BE2C (cell line): ENCODE measurements at regions not wholly inside any gene's neighbourhood (a gene's known extent, or its start where the extent isn't known, plus 50 kb on each side); places are given as distances from the start of the nearest gene placed in this dataset.

Experiments used
- DNase-seq: peaks from one replicate; pipeline ENCODE4 v3.0.0-alpha.2; 2020
- H3K27me3 ChIP-seq: fragments of 250-450 bp; sonication (Bioruptor Pico); 2 replicates; pipeline ENCODE4 v1.5.1; 2020; ENCODE audit warnings: mild to moderate bottlenecking
- H3K36me3 ChIP-seq: fragments of 250-450 bp; sonication (Bioruptor Pico); 2 replicates; pipeline ENCODE4 v1.5.1; 2020; ENCODE audit warnings: mild to moderate bottlenecking
- H3K4me1 ChIP-seq: fragments of 250-450 bp; sonication (Bioruptor Pico); 2 replicates; pipeline ENCODE4 v1.5.1; 2020
- H3K4me3 ChIP-seq: 2 replicates; pipeline ENCODE4 v1.5.1; 2011; ENCODE audit warnings: low read depth, low read length
- H3K9me3 ChIP-seq: fragments of 250-450 bp; sonication (Bioruptor Pico); 2 replicates; pipeline ENCODE4 v1.5.1; 2020
- TF ChIP-seq, protein P1 (sequence below): IDR thresholded peaks from 2 replicates; pipeline ENCODE4 v1.5.1; 2012; ENCODE audit warnings: mild to moderate bottlenecking, low read depth, low read length

DNA sequence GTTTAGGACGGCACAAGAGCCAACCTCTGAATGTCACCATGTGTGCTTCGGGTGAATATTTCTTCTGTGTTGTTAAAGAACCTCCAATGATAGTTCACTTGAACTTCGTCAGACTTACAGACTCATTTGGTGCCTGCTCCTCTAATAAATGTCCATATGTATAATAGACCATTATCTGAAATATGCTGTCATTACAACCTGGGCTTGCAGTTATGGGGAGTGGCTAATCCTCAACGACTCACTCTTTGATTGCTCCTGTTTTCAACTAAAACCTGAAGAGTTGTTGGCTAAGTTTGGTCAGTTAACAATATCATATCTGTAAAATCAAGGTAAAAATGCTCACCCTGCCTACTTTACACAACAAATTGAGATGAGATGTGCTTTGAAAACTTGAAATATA is 298.7 kb upstream of the PTGER4 start:
- TF ChIP-seq, protein P1, sequence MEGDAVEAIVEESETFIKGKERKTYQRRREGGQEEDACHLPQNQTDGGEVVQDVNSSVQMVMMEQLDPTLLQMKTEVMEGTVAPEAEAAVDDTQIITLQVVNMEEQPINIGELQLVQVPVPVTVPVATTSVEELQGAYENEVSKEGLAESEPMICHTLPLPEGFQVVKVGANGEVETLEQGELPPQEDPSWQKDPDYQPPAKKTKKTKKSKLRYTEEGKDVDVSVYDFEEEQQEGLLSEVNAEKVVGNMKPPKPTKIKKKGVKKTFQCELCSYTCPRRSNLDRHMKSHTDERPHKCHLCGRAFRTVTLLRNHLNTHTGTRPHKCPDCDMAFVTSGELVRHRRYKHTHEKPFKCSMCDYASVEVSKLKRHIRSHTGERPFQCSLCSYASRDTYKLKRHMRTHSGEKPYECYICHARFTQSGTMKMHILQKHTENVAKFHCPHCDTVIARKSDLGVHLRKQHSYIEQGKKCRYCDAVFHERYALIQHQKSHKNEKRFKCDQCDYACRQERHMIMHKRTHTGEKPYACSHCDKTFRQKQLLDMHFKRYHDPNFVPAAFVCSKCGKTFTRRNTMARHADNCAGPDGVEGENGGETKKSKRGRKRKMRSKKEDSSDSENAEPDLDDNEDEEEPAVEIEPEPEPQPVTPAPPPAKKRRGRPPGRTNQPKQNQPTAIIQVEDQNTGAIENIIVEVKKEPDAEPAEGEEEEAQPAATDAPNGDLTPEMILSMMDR = no peak
- no peaks in the 10 kb centered on the region for H3K27me3 ChIP-seq
- DNase-seq = no peak
- no peaks in the 10 kb centered on the region for H3K4me1 ChIP-seq
- no peaks in the 10 kb centered on the region for H3K36me3 ChIP-seq
- H3K4me3 ChIP-seq = no peak overlapping the region
- H3K9me3 ChIP-seq = no peaks in the 10 kb centered on the region

DNA sequence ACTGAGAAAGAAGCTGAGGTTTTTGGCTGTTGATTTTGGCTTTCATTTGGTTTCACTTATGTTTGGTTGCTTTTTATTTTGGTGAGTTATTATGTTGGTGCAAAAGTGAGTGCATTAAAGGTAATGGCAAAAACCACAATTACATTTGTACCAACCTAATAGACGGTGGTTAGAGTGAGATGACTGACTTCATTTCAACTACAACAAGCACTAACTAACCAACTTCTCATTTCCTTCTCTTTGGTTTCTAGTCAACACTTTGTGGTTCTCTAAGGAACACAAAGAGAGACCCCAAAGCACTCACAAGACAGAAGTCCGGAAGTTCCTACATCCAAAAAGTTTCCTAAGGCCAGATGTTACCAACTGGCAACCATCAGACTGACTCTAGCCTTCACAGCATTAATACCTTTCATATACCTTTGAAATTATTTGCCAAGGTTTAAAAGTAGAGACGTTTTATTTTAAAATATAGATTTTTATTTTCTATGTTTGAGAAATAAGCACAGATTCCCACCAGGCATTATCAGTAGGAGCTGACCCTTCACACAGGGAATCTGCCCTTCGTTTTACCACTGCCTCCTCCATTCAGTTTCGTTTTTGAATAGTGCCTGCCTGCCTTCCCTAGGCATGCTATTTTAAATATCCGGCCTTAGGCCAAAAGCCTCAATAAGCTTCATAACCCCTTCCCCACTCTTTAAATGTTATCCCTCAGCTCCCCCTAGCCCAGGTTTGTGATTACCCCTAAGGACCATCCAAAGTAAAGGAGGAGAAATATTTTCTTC is 301.1 kb upstream of the PTGER4 start:
- DNase-seq = no peak
- no peaks in the 10 kb centered on the region for H3K4me1 ChIP-seq
- no peaks in the 10 kb centered on the region for H3K36me3 ChIP-seq
- no peaks in the 10 kb centered on the region for H3K27me3 ChIP-seq
- no peak overlapping the region for H3K4me3 ChIP-seq
- no peaks in the 10 kb centered on the region for H3K9me3 ChIP-seq
- TF ChIP-seq, protein P1 = no peak

DNA sequence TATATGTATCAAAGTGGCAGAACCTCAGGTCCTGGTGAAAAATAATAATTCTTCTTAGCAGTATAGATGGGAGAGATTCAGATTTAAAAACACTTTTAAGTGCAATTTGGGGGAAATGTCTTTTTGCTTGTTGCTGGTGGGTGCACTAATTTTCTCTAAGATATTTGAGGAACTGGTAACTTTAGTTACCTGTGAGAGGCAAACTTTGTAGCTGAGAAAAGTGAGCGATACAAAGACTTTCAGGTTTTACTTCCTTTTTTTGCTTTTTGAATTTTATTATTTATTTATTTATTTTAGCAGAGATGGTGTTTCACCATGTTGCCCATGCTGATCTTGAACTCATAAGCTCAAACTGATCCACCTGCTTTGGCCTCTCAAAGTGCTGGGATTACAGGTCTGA is 303.1 kb upstream of the PTGER4 start:
- Histone ChIP-seq H3K36me3 (no peaks in the 10 kb centered on the region), H3K27me3 (no peaks in the 10 kb centered on the region), H3K4me3 (no peak overlapping the region), H3K9me3 (no peaks in the 10 kb centered on the region), H3K4me1 (no peaks in the 10 kb centered on the region)
- TF ChIP-seq, protein P1 = no peak
- DNase-seq = no peak

DNA sequence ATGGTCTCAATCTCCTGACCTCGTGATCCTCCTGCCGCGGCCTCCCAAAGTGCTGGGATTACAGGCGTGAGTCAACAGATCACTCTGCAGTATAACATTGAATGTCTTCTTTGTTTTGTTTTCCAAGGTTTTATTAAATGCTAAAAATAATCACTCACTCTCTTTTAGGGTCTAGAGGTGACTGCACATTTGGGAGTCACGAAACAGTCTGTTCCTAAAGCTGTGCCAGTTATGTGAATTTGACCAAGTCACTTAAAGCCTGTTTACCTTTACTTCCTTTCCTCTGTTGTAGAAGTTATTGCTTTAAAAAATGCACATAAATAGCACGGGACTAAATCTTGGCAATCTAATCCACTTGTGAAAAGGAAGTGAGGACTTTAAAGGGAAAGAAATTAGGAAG is 304.9 kb upstream of the PTGER4 start:
- 0 out of 2 replicates have a peak, but pooled peaks cover 3% of the 10 kb centered on the region for H3K9me3 ChIP-seq
- H3K36me3 ChIP-seq = no peaks in the 10 kb centered on the region
- no peak for DNase-seq
- no peaks in the 10 kb centered on the region for H3K4me1 ChIP-seq
- no peaks in the 10 kb centered on the region for H3K27me3 ChIP-seq
- TF ChIP-seq, protein P1 = no peak
- no peak overlapping the region for H3K4me3 ChIP-seq

DNA sequence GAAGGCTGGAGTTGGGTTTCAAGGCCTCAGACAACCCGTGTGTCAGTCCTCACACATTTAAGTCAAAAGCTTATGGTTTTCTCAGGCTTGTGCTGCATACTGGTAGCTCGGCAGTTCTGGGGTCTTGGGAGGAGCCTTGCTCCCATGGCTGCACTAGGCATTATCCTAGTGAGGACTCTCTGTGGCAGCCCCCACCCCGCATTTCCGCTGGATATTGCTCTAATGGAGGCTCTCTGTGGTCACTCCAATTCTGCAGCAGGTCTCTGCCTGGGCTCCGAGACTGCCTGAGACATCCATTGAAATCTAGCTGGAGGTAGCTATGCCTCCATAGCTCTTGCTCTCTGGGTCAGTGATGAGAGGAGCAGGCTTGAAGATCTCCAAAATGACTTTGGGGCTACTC is 311.5 kb upstream of the PTGER4 start:
- H3K27me3 ChIP-seq = no peaks in the 10 kb centered on the region
- TF ChIP-seq, protein P1 = no peak
- H3K4me1 ChIP-seq = no peaks in the 10 kb centered on the region
- no peak overlapping the region for H3K4me3 ChIP-seq
- DNase-seq = no peak
- no peaks in the 10 kb centered on the region for H3K36me3 ChIP-seq
- 0 out of 2 replicates have a peak, but pooled peaks cover 3% of the 10 kb centered on the region for H3K9me3 ChIP-seq

DNA sequence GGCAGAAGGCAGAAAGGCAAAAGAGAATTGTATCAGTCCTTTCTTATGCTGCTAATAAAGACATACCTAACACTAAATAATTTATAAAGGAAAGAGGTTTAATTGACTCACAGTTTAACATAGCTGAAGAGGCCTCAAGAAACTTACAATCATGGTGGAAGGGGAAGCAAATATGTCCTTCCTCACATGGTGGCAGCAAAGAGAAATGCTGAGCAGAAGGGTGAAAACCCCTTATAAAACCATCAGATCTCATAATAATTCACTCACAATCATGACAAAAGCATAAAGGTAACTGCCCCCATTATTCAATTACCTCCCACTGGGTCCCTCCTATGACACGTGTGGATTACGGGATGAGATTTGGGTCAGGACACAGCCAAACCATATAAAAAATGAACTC is 312.5 kb upstream of the PTGER4 start:
- Histone ChIP-seq H3K9me3 (0 out of 2 replicates have a peak, but pooled peaks cover 3% of the 10 kb centered on the region), H3K4me1 (no peaks in the 10 kb centered on the region), H3K27me3 (no peaks in the 10 kb centered on the region), H3K4me3 (no peak overlapping the region), H3K36me3 (no peaks in the 10 kb centered on the region)
- TF ChIP-seq, protein P1 = no peak
- no peak for DNase-seq
